ENCODE measurements at regions not wholly inside any gene's neighbourhood (a gene's known extent, or its start where the extent isn't known, plus 50 kb on each side); places are given as distances from the start of the nearest gene placed in this dataset.

GRCh38 chr15:54990793-54991192, 205.9 kb downstream of the RSL24D1 start:
- no peak for ATAC-seq
- DNase-seq, result no peak
- H3K27me3 ChIP-seq (ENCODE audit: insufficient read depth in 3 of 3, low read length in 2 of 3), result no peaks in the 10 kb centered on the region

GRCh38 chr15:54987881-54988280, 208.9 kb downstream of the RSL24D1 start:
- intact Hi-C loops (cut with DNase I), result no loop called here
- H3K36me3 ChIP-seq (ENCODE audit: insufficient read depth in 1 of 2, low read depth in 1 of 2), result no peaks in the 10 kb centered on the region
- no peaks in the 10 kb centered on the region for H3K4me1 ChIP-seq
- DNase-seq, result no peak
- peaks cover 13% of the 10 kb centered on the region for H3K9me3 ChIP-seq
- H3K27ac ChIP-seq, result no peak overlapping the region
- H3K27me3 ChIP-seq (ENCODE audit: insufficient read depth in 3 of 3, low read length in 2 of 3), result no peaks in the 10 kb centered on the region
- no peak for ATAC-seq
- 82 to 90% (median 84%) methylated on average over 3 of the region's 3 CpGs for WGBS, 3 donors
- H3K4me3 ChIP-seq, result no peak overlapping the region
- TF ChIP-seq CTCF (IDR thresholded peaks at IDR 0.05), result no peak

More at GRCh38 chr15:54990793-54991192, 205.9 kb downstream of the RSL24D1 start:
- no peak for TF ChIP-seq CTCF (IDR thresholded peaks at IDR 0.05)
- no peak overlapping the region for H3K4me3 ChIP-seq
- no peak overlapping the region for H3K27ac ChIP-seq
- intact Hi-C loops (cut with DNase I), result loop anchor here in 1 of 2 donors (10.0 kb wide), 1 partner anchor 56 kb away; no protein-coding TSS in a partner anchor
- H3K9me3 ChIP-seq, result peaks cover 13% of the 10 kb centered on the region
- H3K4me1 ChIP-seq, result no peaks in the 10 kb centered on the region
- 78 to 84% (median 83%) methylated on average over 7 of the region's 7 CpGs for WGBS, 3 donors
- no peaks in the 10 kb centered on the region for H3K36me3 ChIP-seq (ENCODE audit: insufficient read depth in 1 of 2, low read depth in 1 of 2)

- no peaks in the 10 kb centered on the region for H3K36me3 ChIP-seq (ENCODE audit: insufficient read depth in 1 of 2, low read depth in 1 of 2)
- DNase-seq, result no peak
- no peaks in the 10 kb centered on the region for H3K27me3 ChIP-seq (ENCODE audit: insufficient read depth in 3 of 3, low read length in 2 of 3)
- ATAC-seq, result no peak
- H3K9me3 ChIP-seq, result no peaks in the 10 kb centered on the region
- H3K27ac ChIP-seq, result no peak overlapping the region
- H3K4me3 ChIP-seq, result no peak overlapping the region
- H3K4me1 ChIP-seq, result no peaks in the 10 kb centered on the region
- intact Hi-C loops (cut with DNase I), result loop anchor here in 1 of 2 donors (10.0 kb wide), 1 partner anchor 55 kb away; no protein-coding TSS in a partner anchor
- no peak for TF ChIP-seq CTCF (IDR thresholded peaks at IDR 0.05)
- 57 to 62% (median 58%) methylated on average over 4 of the region's 4 CpGs for WGBS, 3 donors
Observed at GRCh38 chr15:54979964-54980363, 216.8 kb downstream of the RSL24D1 start.

- intact Hi-C loops (cut with DNase I), result no loop called here
- ATAC-seq, result no peak
- Histone ChIP-seq H3K36me3 (ENCODE audit: insufficient read depth in 1 of 2, low read depth in 1 of 2) (no peaks in the 10 kb centered on the region), H3K27me3 (ENCODE audit: insufficient read depth in 3 of 3, low read length in 2 of 3) (no peaks in the 10 kb centered on the region), H3K27ac (no peak overlapping the region), H3K4me3 (no peak overlapping the region), H3K9me3 (peaks cover 17% of the 10 kb centered on the region), H3K4me1 (no peaks in the 10 kb centered on the region)
- TF ChIP-seq CTCF (IDR thresholded peaks at IDR 0.05), result no peak
- DNase-seq, result no peak
Observed at GRCh38 chr15:54962637-54963036, 234.1 kb downstream of the RSL24D1 start.

- DNase-seq (no peak), ATAC-seq (no peak)
- Histone ChIP-seq H3K9me3 (peaks cover 14% of the 10 kb centered on the region), H3K4me3 (no peak overlapping the region), H3K36me3 (ENCODE audit: insufficient read depth in 1 of 2, low read depth in 1 of 2) (no peaks in the 10 kb centered on the region), H3K27me3 (ENCODE audit: insufficient read depth in 3 of 3, low read length in 2 of 3) (no peaks in the 10 kb centered on the region), H3K4me1 (no peaks in the 10 kb centered on the region), H3K27ac (no peak overlapping the region)
- no peak for TF ChIP-seq CTCF (IDR thresholded peaks at IDR 0.05)
- WGBS, 3 donors, result 50 to 62% (median 52%) methylated on average over 2 of the region's 2 CpGs
- intact Hi-C loops (cut with DNase I), result no loop called here
Observed at GRCh38 chr15:54960266-54960665, 236.5 kb downstream of the RSL24D1 start.
